ENCODE measurements at regions not wholly inside any gene's neighbourhood (a gene's known extent, or its start where the extent isn't known, plus 50 kb on each side); places are given as distances from the start of the nearest gene placed in this dataset.

GRCh38 chr5:67693956-67694809 is 497.6 kb upstream of the CD180 start:
- TF ChIP-seq, protein P1, sequence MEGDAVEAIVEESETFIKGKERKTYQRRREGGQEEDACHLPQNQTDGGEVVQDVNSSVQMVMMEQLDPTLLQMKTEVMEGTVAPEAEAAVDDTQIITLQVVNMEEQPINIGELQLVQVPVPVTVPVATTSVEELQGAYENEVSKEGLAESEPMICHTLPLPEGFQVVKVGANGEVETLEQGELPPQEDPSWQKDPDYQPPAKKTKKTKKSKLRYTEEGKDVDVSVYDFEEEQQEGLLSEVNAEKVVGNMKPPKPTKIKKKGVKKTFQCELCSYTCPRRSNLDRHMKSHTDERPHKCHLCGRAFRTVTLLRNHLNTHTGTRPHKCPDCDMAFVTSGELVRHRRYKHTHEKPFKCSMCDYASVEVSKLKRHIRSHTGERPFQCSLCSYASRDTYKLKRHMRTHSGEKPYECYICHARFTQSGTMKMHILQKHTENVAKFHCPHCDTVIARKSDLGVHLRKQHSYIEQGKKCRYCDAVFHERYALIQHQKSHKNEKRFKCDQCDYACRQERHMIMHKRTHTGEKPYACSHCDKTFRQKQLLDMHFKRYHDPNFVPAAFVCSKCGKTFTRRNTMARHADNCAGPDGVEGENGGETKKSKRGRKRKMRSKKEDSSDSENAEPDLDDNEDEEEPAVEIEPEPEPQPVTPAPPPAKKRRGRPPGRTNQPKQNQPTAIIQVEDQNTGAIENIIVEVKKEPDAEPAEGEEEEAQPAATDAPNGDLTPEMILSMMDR (conservative IDR thresholded peaks at IDR 0.05) = no peak
- no peak for TF ChIP-seq EZH2 (IDR thresholded peaks at IDR 0.05; ENCODE audit: low read depth)
